IPS DF 19.7 (cell line): ENCODE measurements at regions not wholly inside any gene's neighbourhood (a gene's known extent, or its start where the extent isn't known, plus 50 kb on each side); places are given as distances from the start of the nearest gene placed in this dataset.
"Not testable (repeated sequence)": the region's sequence is repeated elsewhere in the genome, so short reads cannot be mapped to it uniquely, and the experiment has no call there.

Source experiments
- DNase-seq: peaks from one replicate; pipeline ENCODE4 v3.0.0-alpha.2; 2013; ENCODE audit warnings: low read depth, low spot score

- no peak for DNase-seq
Measured at GRCh38 chrX:26597981-26598380, 382.0 kb downstream of the MAGEB5 start.

GRCh38 chrX:26590849-26591248 is 374.9 kb downstream of the MAGEB5 start:
- no peak for DNase-seq

GRCh38 chrX:26586570-26586969 is 370.6 kb downstream of the MAGEB5 start:
- no peak for DNase-seq

- DNase-seq: no peak
Measured at GRCh38 chrX:26581091-26581490, 365.1 kb downstream of the MAGEB5 start.

- no peak for DNase-seq
Measured at GRCh38 chrX:26580021-26580420, 364.1 kb downstream of the MAGEB5 start.

- no peak for DNase-seq
Measured at GRCh38 chrX:26574234-26574633, 358.3 kb downstream of the MAGEB5 start.

GRCh38 chrX:26562156-26562555 is 346.2 kb downstream of the MAGEB5 start:
- DNase-seq: no peak

GRCh38 chrX:26559855-26560254 is 343.9 kb downstream of the MAGEB5 start:
- no peak for DNase-seq

- DNase-seq: no peak
Measured at GRCh38 chrX:26558719-26559386, 342.9 kb downstream of the MAGEB5 start.

GRCh38 chrX:26557691-26558321 is 341.8 kb downstream of the MAGEB5 start:
- no peak for DNase-seq

GRCh38 chrX:26525768-26526167 is 309.8 kb downstream of the MAGEB5 start:
- DNase-seq: not testable (repeated sequence)

- peak; percentile 56 for DNase-seq
Measured at GRCh38 chrX:26522501-26522900, 306.5 kb downstream of the MAGEB5 start.

- DNase-seq: no peak
Measured at GRCh38 chrX:26511589-26512363, 295.8 kb downstream of the MAGEB5 start.

GRCh38 chrX:26470941-26471340 is 255.0 kb downstream of the MAGEB5 start:
- no peak for DNase-seq

GRCh38 chrX:26466387-26466786 is 250.4 kb downstream of the MAGEB5 start:
- DNase-seq: no peak

GRCh38 chrX:26445288-26445687 is 229.3 kb downstream of the MAGEB5 start:
- DNase-seq: no peak

GRCh38 chrX:26444417-26444816 is 228.4 kb downstream of the MAGEB5 start:
- not testable (repeated sequence) for DNase-seq

- DNase-seq: no peak
Measured at GRCh38 chrX:26442340-26442739, 226.4 kb downstream of the MAGEB5 start.

GRCh38 chrX:26414534-26414933 is 198.6 kb downstream of the MAGEB5 start:
- DNase-seq: no peak

GRCh38 chrX:26411045-26411444 is 195.1 kb downstream of the MAGEB5 start:
- no peak for DNase-seq

- DNase-seq: no peak
Measured at GRCh38 chrX:26409636-26410035, 193.7 kb downstream of the MAGEB5 start.

- DNase-seq: no peak
Measured at GRCh38 chrX:26387906-26388305, 171.9 kb downstream of the MAGEB5 start.
